ENCODE measurements at regions not wholly inside any gene's neighbourhood (a gene's known extent, or its start where the extent isn't known, plus 50 kb on each side); places are given as distances from the start of the nearest gene placed in this dataset.

GRCh38 chr3:103909395-103909794, 1457.3 kb upstream of the ALCAM start:
- no peak for ATAC-seq
- 81 to 99% (median 96%) methylated on average over 1 of the region's 1 CpG for WGBS, 4 donors
- Histone ChIP-seq H3K36me3 (no peaks in the 10 kb centered on the region), H3K4me1 (no peaks in the 10 kb centered on the region), H3K27ac (no peak overlapping the region), H3K27me3 (no peaks in the 10 kb centered on the region), H3K4me3 (no peak overlapping the region), H3K9me3 (no peaks in the 10 kb centered on the region)
- intact Hi-C loops (cut with DNase I): no loop called here
- DNase-seq: no peak
- no peak for TF ChIP-seq POLR2A (IDR thresholded peaks at IDR 0.05)
- no peak for TF ChIP-seq CTCF (IDR thresholded peaks at IDR 0.05)

GRCh38 chr3:103918336-103918735, 1448.4 kb upstream of the ALCAM start:
- no peaks in the 10 kb centered on the region for H3K9me3 ChIP-seq
- TF ChIP-seq CTCF (IDR thresholded peaks at IDR 0.05) (no peak), POLR2A (IDR thresholded peaks at IDR 0.05) (no peak)
- H3K27me3 ChIP-seq: no peaks in the 10 kb centered on the region
- no peaks in the 10 kb centered on the region for H3K4me1 ChIP-seq
- intact Hi-C loops (cut with DNase I): no loop called here
- no peak overlapping the region for H3K27ac ChIP-seq
- no peaks in the 10 kb centered on the region for H3K36me3 ChIP-seq
- DNase-seq: no peak
- no peak for ATAC-seq
- H3K4me3 ChIP-seq: no peak overlapping the region

GRCh38 chr3:103919327-103919726, 1447.4 kb upstream of the ALCAM start:
- WGBS, 4 donors: 51 to 75% (median 54%) methylated on average over 3 of the region's 3 CpGs
- ATAC-seq (no peak), DNase-seq (no peak)
- Histone ChIP-seq H3K4me1 (no peaks in the 10 kb centered on the region), H3K27ac (no peak overlapping the region), H3K27me3 (no peaks in the 10 kb centered on the region), H3K4me3 (no peak overlapping the region), H3K9me3 (no peaks in the 10 kb centered on the region), H3K36me3 (no peaks in the 10 kb centered on the region)
- intact Hi-C loops (cut with DNase I): no loop called here
- no peak for TF ChIP-seq POLR2A (IDR thresholded peaks at IDR 0.05)
- no peak for TF ChIP-seq CTCF (IDR thresholded peaks at IDR 0.05)

DNA sequence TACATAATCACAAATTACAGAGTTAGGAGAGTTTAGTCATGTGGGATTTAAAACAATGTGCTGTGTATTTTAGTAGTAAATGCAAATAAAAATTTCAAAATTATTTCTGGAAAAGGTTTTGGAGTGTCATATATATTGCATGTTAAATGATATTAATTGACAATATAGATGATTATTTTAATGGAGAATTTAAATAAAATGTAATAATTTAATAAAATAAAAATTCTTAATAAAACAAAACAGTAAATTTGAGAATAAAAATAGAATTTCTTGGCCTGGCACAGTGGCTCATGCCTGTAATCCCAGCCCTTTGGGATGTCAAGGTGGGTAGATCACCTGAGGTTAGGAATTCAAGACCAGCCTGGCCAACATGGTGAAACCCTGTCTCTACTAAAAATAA, 1442.8 kb upstream of the ALCAM start:
- TF ChIP-seq POLR2A (IDR thresholded peaks at IDR 0.05): no peak
- TF ChIP-seq CTCF (IDR thresholded peaks at IDR 0.05): no peak
- Histone ChIP-seq H3K27ac (no peak overlapping the region), H3K27me3 (no peaks in the 10 kb centered on the region), H3K4me3 (no peak overlapping the region), H3K36me3 (no peaks in the 10 kb centered on the region), H3K4me1 (no peaks in the 10 kb centered on the region), H3K9me3 (peaks cover 0 to 2% (median 0%) of the 10 kb centered on the region in 12 donors)
- ATAC-seq (no peak), DNase-seq (no peak)
- intact Hi-C loops (cut with DNase I): no loop called here
